OCI-LY7 (cell line): ENCODE measurements at regions not wholly inside any gene's neighbourhood (a gene's known extent, or its start where the extent isn't known, plus 50 kb on each side); places are given as distances from the start of the nearest gene placed in this dataset.

Source experiments
- BruUV-seq: library from RNA; stranded (reverse); fragments of 400-500 nt; replicated peaks from 2 replicates; lab custom pipeline; 2021; lab: Mats Ljungman, UMichigan
- CTCF ChIA-PET: fragments of 300-600 bp; sonication (Branson Sonifier 250); formaldehyde crosslinking; loops from one replicate; lab custom pipeline; 2022; ENCODE audit warnings: antibody characterized with exemption; ENCODE audit not compliant: unreplicated experiment; lab: Charles Lee
- POLR2A ChIA-PET: fragments of 300-600 bp; sonication (Branson Sonifier 250); formaldehyde crosslinking; loops from one replicate; lab custom pipeline; 2022; ENCODE audit warnings: antibody characterized with exemption; lab: Charles Lee
- DNase-seq: peaks from one replicate; pipeline ENCODE4 v3.0.0-alpha.2; 2015; ENCODE audit warnings: low spot score
- H2AFZ ChIP-seq: fragments of 200-600 bp; sonication (generic), shearing (Covaris generic); 2 replicates; pipeline ENCODE4 v1.6.1; 2014; ENCODE audit warnings: mild to moderate bottlenecking, antibody characterized with exemption, low read length, moderate library complexity
- H3K27ac ChIP-seq: fragments of 200-600 bp; sonication (generic); 2 replicates; pipeline ENCODE4 v1.5.1; 2014; ENCODE audit warnings: mixed run types, low read depth, mild to moderate bottlenecking, moderate library complexity, low read length, inconsistent platforms; ENCODE audit not compliant: poor library complexity, severe bottlenecking
- H3K36me3 ChIP-seq: fragments of 200-600 bp; sonication (generic); 2 replicates; pipeline ENCODE4 v1.6.1; 2014; ENCODE audit warnings: mild to moderate bottlenecking, antibody characterized with exemption, low read length, moderate library complexity, mixed read lengths; ENCODE audit not compliant: insufficient read depth
- H3K4me1 ChIP-seq: fragments of 200-600 bp; sonication (generic); 2 replicates; pipeline ENCODE4 v1.5.1; 2014; ENCODE audit warnings: mild to moderate bottlenecking, low read length; ENCODE audit not compliant: insufficient read depth, poor library complexity, severe bottlenecking
- H3K4me2 ChIP-seq: fragments of 200-600 bp; sonication (generic); 2 replicates; pipeline ENCODE4 v1.6.1; 2014; ENCODE audit warnings: mild to moderate bottlenecking, low read length
- H3K4me3 ChIP-seq: fragments of 200-600 bp; sonication (generic); 2 replicates; pipeline ENCODE4 v1.5.1; 2014; ENCODE audit warnings: mild to moderate bottlenecking, low read depth, low read length; ENCODE audit not compliant: poor library complexity, severe bottlenecking
- H3K79me2 ChIP-seq: fragments of 200-600 bp; sonication (generic); 2 replicates; pipeline ENCODE4 v1.6.1; 2016; ENCODE audit warnings: low read depth, mild to moderate bottlenecking, low read length, moderate library complexity, mixed read lengths; ENCODE audit not compliant: insufficient read depth
- H3K9me2 ChIP-seq: fragments of 200-600 bp; sonication (generic); 2 replicates; pipeline ENCODE4 v1.6.1; 2016; ENCODE audit warnings: mild to moderate bottlenecking, low read length, mixed read lengths; ENCODE audit not compliant: insufficient read depth
- H3K9me3 ChIP-seq: fragments of 200-600 bp; sonication (generic); 2 replicates; pipeline ENCODE4 v1.6.1; 2014; ENCODE audit warnings: mild to moderate bottlenecking, mixed run types, low read length, mixed read lengths
- H4K20me1 ChIP-seq: fragments of 200-600 bp; sonication (generic); 2 replicates; pipeline ENCODE4 v1.6.1; 2014; ENCODE audit warnings: mild to moderate bottlenecking, antibody characterized with exemption, low read length, moderate library complexity, mixed read lengths; ENCODE audit not compliant: insufficient read depth
- EZH2phosphoT487 ChIP-seq: fragments of 200-600 bp; sonication (generic); IDR thresholded peaks from 2 replicates; pipeline ENCODE4 v1.6.1; 2018; ENCODE audit warnings: low read depth, borderline replicate concordance, mild to moderate bottlenecking, mixed run types, antibody characterized with exemption, low read length, moderate library complexity, mixed read lengths
- intact Hi-C: fragments of 100-400 bp; cut with micrococcal nuclease; formaldehyde crosslinking; loops from one replicate; pipeline ENCODE4 v1.10.0; 2022; ENCODE audit not compliant: unreplicated experiment
- TF ChIP-seq, protein P1 (sequence below): fragments of 200-600 bp; sonication (generic); conservative IDR thresholded peaks from 2 replicates; pipeline ENCODE4 v1.5.1; 2014; ENCODE audit warnings: mild to moderate bottlenecking, antibody characterized with exemption, low read length, moderate library complexity, mixed read lengths

DNA sequence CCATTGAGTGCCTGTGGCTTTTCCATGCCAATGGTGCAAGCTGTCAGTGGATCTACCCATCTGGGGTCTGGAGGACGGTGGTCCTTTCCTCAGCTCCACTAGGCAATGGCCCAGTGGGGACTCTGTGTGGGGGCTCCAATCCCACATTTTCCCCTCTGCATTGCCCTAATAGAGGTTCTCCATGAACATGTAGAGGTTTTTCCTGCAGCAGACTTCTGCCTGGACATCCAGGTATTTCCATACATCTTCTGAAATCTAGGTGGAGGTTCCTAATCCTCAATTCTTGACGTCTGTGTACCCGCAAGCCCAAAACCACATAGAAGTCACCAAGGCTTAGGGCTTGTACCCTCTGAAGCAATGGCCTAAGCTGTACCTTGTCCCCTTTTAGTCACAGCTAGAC lies 703.1 kb downstream of the MCTP2 start:
- no peaks in the 10 kb centered on the region for H3K36me3 ChIP-seq
- H3K4me2 ChIP-seq, result no peak overlapping the region
- intact Hi-C loops, result no loop called here
- no peaks in the 10 kb centered on the region; the same call in 1 of the 2 replicates for H3K9me2 ChIP-seq
- no peaks in the 10 kb centered on the region for H4K20me1 ChIP-seq
- no peak overlapping the region for H3K4me3 ChIP-seq
- no peaks in the 10 kb centered on the region for H3K9me3 ChIP-seq
- ChIA-PET POLR2A (no interaction called here), CTCF (no interaction called here)
- no peak overlapping the region for H2AFZ ChIP-seq
- no peak overlapping the region for H3K27ac ChIP-seq
- no peaks in the 10 kb centered on the region for H3K79me2 ChIP-seq
- no peaks in the 10 kb centered on the region for H3K4me1 ChIP-seq
- DNase-seq, result no peak
- no TSS peak for BruUV-seq
- TF ChIP-seq, protein P1, sequence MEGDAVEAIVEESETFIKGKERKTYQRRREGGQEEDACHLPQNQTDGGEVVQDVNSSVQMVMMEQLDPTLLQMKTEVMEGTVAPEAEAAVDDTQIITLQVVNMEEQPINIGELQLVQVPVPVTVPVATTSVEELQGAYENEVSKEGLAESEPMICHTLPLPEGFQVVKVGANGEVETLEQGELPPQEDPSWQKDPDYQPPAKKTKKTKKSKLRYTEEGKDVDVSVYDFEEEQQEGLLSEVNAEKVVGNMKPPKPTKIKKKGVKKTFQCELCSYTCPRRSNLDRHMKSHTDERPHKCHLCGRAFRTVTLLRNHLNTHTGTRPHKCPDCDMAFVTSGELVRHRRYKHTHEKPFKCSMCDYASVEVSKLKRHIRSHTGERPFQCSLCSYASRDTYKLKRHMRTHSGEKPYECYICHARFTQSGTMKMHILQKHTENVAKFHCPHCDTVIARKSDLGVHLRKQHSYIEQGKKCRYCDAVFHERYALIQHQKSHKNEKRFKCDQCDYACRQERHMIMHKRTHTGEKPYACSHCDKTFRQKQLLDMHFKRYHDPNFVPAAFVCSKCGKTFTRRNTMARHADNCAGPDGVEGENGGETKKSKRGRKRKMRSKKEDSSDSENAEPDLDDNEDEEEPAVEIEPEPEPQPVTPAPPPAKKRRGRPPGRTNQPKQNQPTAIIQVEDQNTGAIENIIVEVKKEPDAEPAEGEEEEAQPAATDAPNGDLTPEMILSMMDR, result no peak
- no peak for TF ChIP-seq EZH2phosphoT487

DNA sequence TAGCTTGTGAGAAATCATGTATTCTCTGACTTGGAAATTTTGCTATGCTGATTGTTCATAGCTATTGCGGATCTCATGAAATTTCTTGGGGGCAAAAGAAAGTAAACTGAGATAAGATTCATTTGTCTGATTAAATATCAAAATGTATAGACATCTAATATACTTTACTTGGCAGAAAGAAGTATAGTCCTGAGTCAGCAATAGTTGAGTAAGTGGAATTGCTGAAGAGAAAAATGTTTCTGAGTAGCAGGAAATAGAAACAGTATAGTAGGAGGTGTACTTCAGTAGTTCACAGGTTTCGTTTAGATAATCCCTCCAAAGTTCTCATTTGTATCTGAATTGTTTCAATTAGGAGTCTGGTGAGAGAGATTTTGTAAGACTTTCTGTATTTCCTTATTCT lies 705.9 kb downstream of the MCTP2 start:
- ChIA-PET CTCF (no interaction called here), POLR2A (no interaction called here)
- no TSS peak for BruUV-seq
- Histone ChIP-seq H3K36me3 (no peaks in the 10 kb centered on the region), H3K79me2 (no peaks in the 10 kb centered on the region), H4K20me1 (no peaks in the 10 kb centered on the region), H3K27ac (no peak overlapping the region), H3K4me1 (no peaks in the 10 kb centered on the region), H3K4me2 (no peak overlapping the region), H3K9me2 (no peaks in the 10 kb centered on the region; the same call in 1 of the 2 replicates), H3K9me3 (no peaks in the 10 kb centered on the region), H3K4me3 (no peak overlapping the region), H2AFZ (no peak overlapping the region)
- DNase-seq, result no peak
- intact Hi-C loops, result no loop called here
- no peak for TF ChIP-seq EZH2phosphoT487
- TF ChIP-seq, protein P1, result no peak

DNA sequence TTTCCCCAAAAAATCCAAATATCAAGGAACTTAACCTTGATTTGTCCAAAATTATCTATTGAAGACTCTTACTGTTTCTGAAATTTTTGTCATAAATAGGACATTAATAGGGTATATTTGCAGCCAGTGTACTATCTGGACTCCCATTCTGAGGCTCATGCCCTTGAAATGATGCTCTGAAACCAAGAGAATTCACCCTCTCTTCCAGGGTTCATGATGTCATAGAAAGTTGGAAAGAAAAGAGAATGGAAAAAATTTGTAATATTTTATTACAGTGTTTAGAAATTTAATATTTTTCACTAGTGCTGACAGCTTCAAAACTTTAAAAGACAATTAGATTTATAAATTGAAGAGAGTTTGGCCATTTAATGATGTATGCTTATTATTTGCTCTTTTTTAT lies 712.5 kb downstream of the MCTP2 start:
- no peaks in the 10 kb centered on the region for H3K9me3 ChIP-seq
- no peak overlapping the region for H3K27ac ChIP-seq
- no peaks in the 10 kb centered on the region for H3K4me1 ChIP-seq
- no peak overlapping the region for H3K4me3 ChIP-seq
- H3K79me2 ChIP-seq, result no peaks in the 10 kb centered on the region
- H3K4me2 ChIP-seq, result no peak overlapping the region
- BruUV-seq, result no TSS peak
- H4K20me1 ChIP-seq, result no peaks in the 10 kb centered on the region
- H3K9me2 ChIP-seq, result no peaks in the 10 kb centered on the region
- CTCF ChIA-PET, result no interaction called here
- intact Hi-C loops, result no loop called here
- POLR2A ChIA-PET, result no interaction called here
- H3K36me3 ChIP-seq, result no peaks in the 10 kb centered on the region
- no peak for DNase-seq
- no peak for TF ChIP-seq EZH2phosphoT487
- TF ChIP-seq, protein P1, result no peak
- H2AFZ ChIP-seq, result no peak overlapping the region
